ENCODE measurements at regions not wholly inside any gene's neighbourhood (a gene's known extent, or its start where the extent isn't known, plus 50 kb on each side); places are given as distances from the start of the nearest gene placed in this dataset.

DNA sequence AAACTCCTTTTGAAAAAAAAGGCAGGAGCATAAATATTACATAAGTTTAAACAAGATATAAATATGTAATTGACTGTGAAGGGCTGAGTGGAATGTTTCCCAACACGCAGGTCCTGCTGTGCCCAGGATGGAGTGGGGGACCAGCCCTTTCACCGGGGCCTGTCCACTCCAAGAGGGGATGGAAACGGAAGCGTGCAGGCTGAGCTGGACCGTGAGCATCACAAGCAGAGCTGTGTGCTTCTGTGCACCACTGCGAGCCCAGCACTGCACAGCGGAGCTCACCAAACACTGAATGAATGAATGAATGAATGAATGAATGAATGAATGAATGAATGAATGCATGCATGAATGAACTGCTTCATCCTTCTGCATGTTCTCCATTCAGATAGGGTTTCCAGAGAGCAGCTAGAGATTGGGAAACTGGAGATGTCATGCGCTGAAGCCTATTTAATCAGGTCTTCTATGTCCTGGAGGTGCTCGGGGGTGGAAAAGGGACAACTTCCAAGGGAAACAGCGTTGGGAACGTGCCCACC lies 157.7 kb downstream of the ANKRD60 start:
- H3K36me3 ChIP-seq (ENCODE audit: control insufficient read depth in 1 of 2, insufficient read depth in 2 of 2, low read length in 2 of 2), result no peaks in the 10 kb centered on the region
- H3K9ac ChIP-seq (ENCODE audit: low read depth in 1 of 2, low read length in 2 of 2), result no peak overlapping the region
- no peaks in the 10 kb centered on the region for H3K27me3 ChIP-seq (ENCODE audit: control insufficient read depth in 1 of 2, insufficient read depth in 2 of 2, low read length in 2 of 2)
- H3K4me3 ChIP-seq (ENCODE audit: low read depth in 1 of 2, low read length in 2 of 2), result no peak overlapping the region
- H3K27ac ChIP-seq (ENCODE audit: low read depth, low read length), result no peak overlapping the region
- H3K9me3 ChIP-seq (ENCODE audit: control insufficient read depth in 1 of 2, low read length in 2 of 2), result no peaks in the 10 kb centered on the region
- peaks cover 3 to 5% of the 10 kb centered on the region in 2 donors for H3K4me1 ChIP-seq (ENCODE audit: control insufficient read depth in 1 of 2, insufficient read depth in 2 of 2, low read length in 2 of 2)

DNA sequence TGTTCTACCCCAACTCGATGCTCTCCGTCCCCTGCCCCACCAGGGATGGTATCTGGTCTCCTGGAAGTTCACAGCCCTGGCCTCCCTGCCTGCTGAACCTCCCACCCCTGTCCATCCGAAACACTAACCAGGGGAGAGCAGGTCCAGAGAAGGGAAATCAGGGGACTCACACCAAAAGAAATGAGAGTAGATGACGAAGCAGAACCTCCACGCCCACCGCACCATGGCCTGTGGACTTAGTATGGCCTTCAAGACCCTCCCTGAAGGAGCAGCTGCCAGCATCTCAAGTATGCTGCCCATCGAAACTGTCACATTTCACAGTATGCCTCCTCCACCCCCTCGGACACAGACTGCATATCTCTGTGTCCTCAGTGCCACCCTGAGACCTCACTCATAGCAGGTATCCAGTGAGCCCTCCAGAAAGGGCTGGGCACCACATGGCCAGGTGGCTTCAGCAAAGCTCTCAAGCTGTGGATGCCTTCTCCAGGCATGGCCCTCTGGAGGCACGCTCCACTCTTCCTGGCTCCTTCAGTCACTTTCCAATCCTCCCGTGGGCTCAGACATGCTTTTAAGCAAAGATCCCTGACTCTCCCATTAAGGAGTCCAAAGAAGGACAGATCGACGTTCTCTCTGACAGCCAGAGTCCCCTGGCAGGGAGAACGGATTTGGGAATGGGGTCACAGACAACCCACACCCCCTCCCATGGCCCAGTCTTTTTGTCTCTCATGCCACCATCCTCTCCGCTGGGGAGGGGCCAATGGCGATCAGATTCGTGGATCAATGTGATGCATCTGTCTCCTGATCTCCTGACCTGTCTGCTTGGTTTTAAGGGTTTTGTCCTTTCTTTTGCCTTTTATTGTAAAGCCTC lies 158.4 kb downstream of the ANKRD60 start:
- Histone ChIP-seq H3K9ac (ENCODE audit: low read depth in 1 of 2, low read length in 2 of 2) (no peak overlapping the region), H3K4me1 (ENCODE audit: control insufficient read depth in 1 of 2, insufficient read depth in 2 of 2, low read length in 2 of 2) (peaks cover 3 to 5% of the 10 kb centered on the region in 2 donors), H3K27ac (ENCODE audit: low read depth, low read length) (no peak overlapping the region), H3K36me3 (ENCODE audit: control insufficient read depth in 1 of 2, insufficient read depth in 2 of 2, low read length in 2 of 2) (no peaks in the 10 kb centered on the region), H3K4me3 (ENCODE audit: low read depth in 1 of 2, low read length in 2 of 2) (no peak overlapping the region), H3K27me3 (ENCODE audit: control insufficient read depth in 1 of 2, insufficient read depth in 2 of 2, low read length in 2 of 2) (no peaks in the 10 kb centered on the region), H3K9me3 (ENCODE audit: control insufficient read depth in 1 of 2, low read length in 2 of 2) (no peaks in the 10 kb centered on the region)

DNA sequence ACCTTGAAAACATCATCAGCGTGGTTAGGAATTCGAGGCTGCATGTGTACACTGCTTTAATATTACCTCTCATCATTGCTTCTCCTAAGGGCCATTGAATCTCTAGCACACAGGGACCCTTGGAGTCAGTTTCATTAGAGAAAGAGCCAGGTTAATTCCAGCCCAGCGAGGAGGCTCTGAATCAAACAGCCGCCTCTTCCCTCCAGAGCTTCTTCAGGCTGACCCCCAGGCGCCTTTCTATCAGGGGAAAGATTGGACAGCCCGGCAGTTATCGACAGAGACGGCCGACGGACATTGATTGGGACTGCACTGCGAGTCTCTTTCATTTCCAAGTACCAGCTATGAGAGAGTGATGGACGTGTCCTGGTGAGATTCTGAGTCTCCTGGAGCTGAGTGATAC lies 159.2 kb downstream of the ANKRD60 start:
- Histone ChIP-seq H3K4me3 (ENCODE audit: low read depth in 1 of 2, low read length in 2 of 2) (no peak overlapping the region), H3K36me3 (ENCODE audit: control insufficient read depth in 1 of 2, insufficient read depth in 2 of 2, low read length in 2 of 2) (no peaks in the 10 kb centered on the region), H3K9me3 (ENCODE audit: control insufficient read depth in 1 of 2, low read length in 2 of 2) (no peaks in the 10 kb centered on the region), H3K27me3 (ENCODE audit: control insufficient read depth in 1 of 2, insufficient read depth in 2 of 2, low read length in 2 of 2) (no peaks in the 10 kb centered on the region), H3K27ac (ENCODE audit: low read depth, low read length) (no peak overlapping the region), H3K9ac (ENCODE audit: low read depth in 1 of 2, low read length in 2 of 2) (no peak overlapping the region), H3K4me1 (ENCODE audit: control insufficient read depth in 1 of 2, insufficient read depth in 2 of 2, low read length in 2 of 2) (no peaks in the 10 kb centered on the region)

DNA sequence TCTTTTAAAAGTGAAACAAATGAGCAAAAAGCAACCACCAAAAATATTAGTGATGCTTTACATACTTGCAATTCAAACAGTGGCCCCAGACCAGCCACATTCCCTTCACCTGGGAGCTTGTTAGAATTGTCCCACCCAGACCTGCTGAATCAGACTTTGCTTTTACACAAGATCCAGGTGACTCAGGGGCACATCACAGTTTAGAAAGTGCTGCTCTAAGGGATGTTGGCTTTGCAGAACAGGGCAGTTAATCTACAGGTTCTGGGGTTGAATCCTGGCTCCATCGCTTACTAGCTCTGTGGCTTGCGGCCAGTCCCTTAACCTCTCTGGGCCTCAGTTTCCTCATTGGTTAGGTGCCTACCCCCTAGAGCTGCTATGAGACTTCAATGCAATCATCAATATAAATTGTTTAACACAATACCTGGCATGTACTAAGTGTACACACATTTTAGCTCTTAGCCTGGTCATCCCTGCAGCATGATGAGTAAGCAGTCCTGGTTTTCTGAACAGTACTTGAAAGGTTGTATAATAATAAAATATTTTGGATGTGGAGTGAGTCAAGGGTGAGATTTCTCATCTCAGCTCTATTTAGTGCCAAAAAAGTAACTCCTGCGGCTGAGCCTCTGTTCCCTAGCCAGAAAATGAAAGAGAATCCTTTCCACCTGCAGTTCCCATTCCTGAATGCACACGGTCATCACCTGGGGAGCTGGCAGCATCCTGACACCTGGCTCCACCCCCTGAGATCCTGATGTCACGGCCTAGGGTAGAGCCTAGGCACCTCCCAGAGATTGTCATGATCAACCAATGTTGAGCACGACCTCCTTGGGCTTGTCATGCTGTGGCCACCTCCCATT lies 162.7 kb downstream of the ANKRD60 start:
- Histone ChIP-seq H3K9ac (ENCODE audit: low read depth in 1 of 2, low read length in 2 of 2) (no peak overlapping the region), H3K9me3 (ENCODE audit: control insufficient read depth in 1 of 2, low read length in 2 of 2) (no peaks in the 10 kb centered on the region), H3K36me3 (ENCODE audit: control insufficient read depth in 1 of 2, insufficient read depth in 2 of 2, low read length in 2 of 2) (no peaks in the 10 kb centered on the region), H3K4me3 (ENCODE audit: low read depth in 1 of 2, low read length in 2 of 2) (no peak overlapping the region), H3K4me1 (ENCODE audit: control insufficient read depth in 1 of 2, insufficient read depth in 2 of 2, low read length in 2 of 2) (no peaks in the 10 kb centered on the region), H3K27ac (ENCODE audit: low read depth, low read length) (no peak overlapping the region), H3K27me3 (ENCODE audit: control insufficient read depth in 1 of 2, insufficient read depth in 2 of 2, low read length in 2 of 2) (no peaks in the 10 kb centered on the region)

DNA sequence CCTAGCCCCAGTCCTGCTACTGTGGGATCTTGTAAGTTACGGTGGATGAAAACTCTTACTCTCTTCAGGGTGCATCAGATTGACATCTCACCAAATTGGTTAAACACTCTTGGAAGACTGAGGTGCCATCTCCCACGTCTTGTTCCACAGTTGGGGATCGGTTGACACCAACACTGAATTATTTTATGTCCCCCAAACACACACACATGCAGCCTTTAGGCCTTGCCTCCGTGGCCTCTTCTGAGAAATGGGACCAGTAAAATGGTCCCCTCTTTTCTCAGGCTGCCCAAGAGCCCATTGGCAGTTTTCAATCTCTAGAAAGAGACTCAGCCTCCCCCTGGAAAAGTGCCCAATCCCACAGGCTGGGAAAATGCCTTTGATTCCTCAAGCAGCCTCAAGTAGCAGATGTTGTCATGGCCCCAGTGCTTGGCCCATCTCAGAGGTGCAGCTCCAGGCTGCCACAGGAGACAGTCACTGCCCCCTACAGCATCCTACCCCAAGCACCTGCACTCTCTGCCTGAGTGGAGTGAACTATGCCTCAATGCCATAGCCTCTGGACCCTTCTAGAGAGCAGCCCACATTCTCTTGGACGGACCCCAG lies 163.9 kb downstream of the ANKRD60 start:
- Histone ChIP-seq H3K9ac (ENCODE audit: low read depth in 1 of 2, low read length in 2 of 2) (no peak overlapping the region), H3K36me3 (ENCODE audit: control insufficient read depth in 1 of 2, insufficient read depth in 2 of 2, low read length in 2 of 2) (no peaks in the 10 kb centered on the region), H3K9me3 (ENCODE audit: control insufficient read depth in 1 of 2, low read length in 2 of 2) (no peaks in the 10 kb centered on the region), H3K27me3 (ENCODE audit: control insufficient read depth in 1 of 2, insufficient read depth in 2 of 2, low read length in 2 of 2) (no peaks in the 10 kb centered on the region), H3K4me3 (ENCODE audit: low read depth in 1 of 2, low read length in 2 of 2) (no peak overlapping the region), H3K4me1 (ENCODE audit: control insufficient read depth in 1 of 2, insufficient read depth in 2 of 2, low read length in 2 of 2) (no peaks in the 10 kb centered on the region), H3K27ac (ENCODE audit: low read depth, low read length) (no peak overlapping the region)

DNA sequence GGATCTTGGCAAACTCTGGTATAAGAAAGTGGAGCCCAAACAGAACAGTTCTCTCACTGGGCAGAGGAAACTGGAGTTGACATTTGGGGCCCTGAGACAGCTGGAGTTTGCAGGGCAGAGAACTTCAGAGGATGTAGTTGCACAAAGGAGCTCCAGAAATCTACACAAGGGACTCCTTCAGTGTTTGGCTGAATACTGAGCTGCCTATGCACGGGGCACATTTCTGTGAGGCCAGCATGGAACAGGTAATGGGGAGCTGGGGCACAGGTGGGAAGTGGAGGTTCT lies 169.3 kb downstream of the ANKRD60 start:
- H3K27me3 ChIP-seq (ENCODE audit: control insufficient read depth in 1 of 2, insufficient read depth in 2 of 2, low read length in 2 of 2), result no peaks in the 10 kb centered on the region
- no peaks in the 10 kb centered on the region for H3K36me3 ChIP-seq (ENCODE audit: control insufficient read depth in 1 of 2, insufficient read depth in 2 of 2, low read length in 2 of 2)
- H3K4me3 ChIP-seq (ENCODE audit: low read depth in 1 of 2, low read length in 2 of 2), result no peak overlapping the region
- H3K9ac ChIP-seq (ENCODE audit: low read depth in 1 of 2, low read length in 2 of 2), result no peak overlapping the region
- H3K9me3 ChIP-seq (ENCODE audit: control insufficient read depth in 1 of 2, low read length in 2 of 2), result no peaks in the 10 kb centered on the region
- peaks cover 0 to 3% of the 10 kb centered on the region in 2 donors for H3K4me1 ChIP-seq (ENCODE audit: control insufficient read depth in 1 of 2, insufficient read depth in 2 of 2, low read length in 2 of 2)
- no peak overlapping the region for H3K27ac ChIP-seq (ENCODE audit: low read depth, low read length)

DNA sequence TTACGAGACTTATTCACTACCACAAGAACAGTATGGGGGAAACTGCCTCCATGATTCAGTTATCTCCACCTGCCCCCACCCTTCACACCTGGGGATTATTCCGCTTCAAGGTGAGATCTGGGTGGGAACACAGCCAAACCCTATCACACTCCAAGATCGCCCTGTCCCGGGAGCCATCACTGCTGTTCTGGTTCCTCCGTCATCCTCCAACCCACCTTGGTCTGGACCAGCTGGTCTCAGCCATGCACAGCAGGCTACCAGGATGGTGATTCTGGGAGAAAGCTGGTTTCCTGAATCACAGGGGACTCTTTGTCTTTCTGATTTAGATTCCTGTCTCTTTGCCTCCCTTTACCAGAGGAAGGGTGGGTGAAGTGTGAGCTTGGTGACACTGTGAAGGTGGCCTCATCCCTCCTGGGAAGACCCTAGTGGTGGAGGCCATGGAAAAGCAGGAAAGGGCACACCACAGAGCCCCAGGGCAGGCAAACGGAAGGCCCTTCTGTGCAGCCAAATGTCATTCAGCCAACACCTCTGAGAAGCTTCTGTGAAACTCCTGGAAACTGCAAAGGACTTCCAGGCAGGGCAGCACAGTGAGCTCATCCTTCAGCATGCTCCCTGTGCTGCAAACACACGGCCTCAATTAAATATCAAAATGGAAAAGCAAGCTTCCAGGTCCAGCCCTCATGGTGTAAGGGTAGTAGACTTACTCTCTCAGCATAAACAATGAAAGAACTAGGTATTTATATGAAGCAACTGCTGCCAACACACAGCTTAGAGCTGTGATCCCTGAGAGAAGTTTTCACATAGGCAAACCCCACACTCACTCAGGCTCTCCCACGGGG lies 169.8 kb downstream of the ANKRD60 start:
- Histone ChIP-seq H3K27ac (ENCODE audit: low read depth, low read length) (no peak overlapping the region), H3K9ac (ENCODE audit: low read depth in 1 of 2, low read length in 2 of 2) (no peak overlapping the region), H3K9me3 (ENCODE audit: control insufficient read depth in 1 of 2, low read length in 2 of 2) (no peaks in the 10 kb centered on the region), H3K27me3 (ENCODE audit: control insufficient read depth in 1 of 2, insufficient read depth in 2 of 2, low read length in 2 of 2) (no peaks in the 10 kb centered on the region), H3K36me3 (ENCODE audit: control insufficient read depth in 1 of 2, insufficient read depth in 2 of 2, low read length in 2 of 2) (no peaks in the 10 kb centered on the region), H3K4me1 (ENCODE audit: control insufficient read depth in 1 of 2, insufficient read depth in 2 of 2, low read length in 2 of 2) (peaks cover 0 to 3% of the 10 kb centered on the region in 2 donors), H3K4me3 (ENCODE audit: low read depth in 1 of 2, low read length in 2 of 2) (no peak overlapping the region)

DNA sequence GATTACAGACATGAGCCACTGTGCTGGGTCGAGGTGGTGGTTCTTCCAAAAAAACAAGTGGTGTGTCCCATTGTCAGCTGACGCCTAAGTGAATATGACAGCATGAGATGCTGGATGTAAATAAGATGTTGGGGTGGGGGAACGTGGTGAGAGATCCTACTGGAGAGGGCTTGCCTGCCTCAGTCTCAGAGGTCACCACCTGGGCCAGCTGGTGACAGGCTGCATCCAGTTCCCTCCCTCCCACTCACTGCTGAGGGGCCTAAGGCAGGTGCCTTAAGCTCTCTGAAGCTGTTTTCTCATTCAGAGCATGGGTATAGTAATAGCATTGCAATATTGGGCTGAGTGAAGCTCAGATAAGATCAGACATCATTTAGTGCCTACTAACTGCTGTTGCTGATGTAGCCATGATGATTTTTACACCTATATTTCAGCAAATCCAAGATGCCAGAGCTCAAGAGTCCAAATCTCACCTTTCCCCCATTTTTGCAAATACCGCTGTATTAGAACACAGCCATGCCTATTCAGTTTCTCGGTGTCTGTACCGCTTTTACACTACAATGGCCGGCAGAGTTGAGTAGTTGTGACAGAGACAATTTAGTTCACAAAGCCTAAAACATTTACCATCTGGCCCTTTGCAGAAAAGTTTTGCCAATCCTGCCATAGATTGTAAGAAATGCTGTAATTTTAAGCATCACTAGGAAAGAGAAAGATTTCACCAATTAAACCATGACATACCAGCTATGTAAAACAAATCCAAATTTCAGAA lies 171.3 kb downstream of the ANKRD60 start:
- Histone ChIP-seq H3K4me1 (ENCODE audit: control insufficient read depth in 1 of 2, insufficient read depth in 2 of 2, low read length in 2 of 2) (peaks cover 0 to 3% of the 10 kb centered on the region in 2 donors), H3K9ac (ENCODE audit: low read depth in 1 of 2, low read length in 2 of 2) (no peak overlapping the region), H3K9me3 (ENCODE audit: control insufficient read depth in 1 of 2, low read length in 2 of 2) (no peaks in the 10 kb centered on the region), H3K27ac (ENCODE audit: low read depth, low read length) (no peak overlapping the region), H3K4me3 (ENCODE audit: low read depth in 1 of 2, low read length in 2 of 2) (no peak overlapping the region), H3K36me3 (ENCODE audit: control insufficient read depth in 1 of 2, insufficient read depth in 2 of 2, low read length in 2 of 2) (no peaks in the 10 kb centered on the region), H3K27me3 (ENCODE audit: control insufficient read depth in 1 of 2, insufficient read depth in 2 of 2, low read length in 2 of 2) (no peaks in the 10 kb centered on the region)

DNA sequence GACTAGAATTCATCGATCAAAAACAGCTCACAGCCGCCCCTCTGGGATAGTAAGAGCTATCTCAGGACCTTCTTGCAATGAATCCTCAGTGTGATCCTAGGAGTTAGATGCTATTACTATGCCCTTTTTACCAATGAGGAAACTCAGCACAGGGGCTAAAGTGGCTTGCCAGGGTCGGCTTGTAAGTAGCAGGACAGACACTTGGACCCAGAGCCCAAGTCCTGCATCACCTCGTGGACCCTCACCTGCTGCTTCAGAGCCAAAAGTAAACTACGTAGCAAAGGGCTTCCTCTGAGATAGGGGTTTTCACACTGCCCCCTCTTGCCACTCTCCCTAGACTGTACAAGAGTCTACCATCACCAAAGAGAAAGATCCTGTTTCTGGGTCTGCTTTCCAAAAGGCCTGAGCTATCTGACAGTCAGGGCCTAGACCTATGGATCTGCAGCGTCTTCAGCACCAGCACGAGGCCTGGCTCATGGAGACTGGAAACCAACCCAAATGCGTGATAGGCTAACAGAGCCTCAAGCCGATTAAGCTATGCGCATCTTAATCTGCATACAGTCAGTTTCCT lies 172.3 kb downstream of the ANKRD60 start:
- H3K27ac ChIP-seq (ENCODE audit: low read depth, low read length), result no peak overlapping the region
- H3K36me3 ChIP-seq (ENCODE audit: control insufficient read depth in 1 of 2, insufficient read depth in 2 of 2, low read length in 2 of 2), result no peaks in the 10 kb centered on the region
- H3K9ac ChIP-seq (ENCODE audit: low read depth in 1 of 2, low read length in 2 of 2), result no peak overlapping the region
- H3K4me3 ChIP-seq (ENCODE audit: low read depth in 1 of 2, low read length in 2 of 2), result no peak overlapping the region
- H3K4me1 ChIP-seq (ENCODE audit: control insufficient read depth in 1 of 2, insufficient read depth in 2 of 2, low read length in 2 of 2), result peaks cover 0 to 3% of the 10 kb centered on the region in 2 donors
- H3K9me3 ChIP-seq (ENCODE audit: control insufficient read depth in 1 of 2, low read length in 2 of 2), result peaks cover 3 to 8% of the 10 kb centered on the region in 2 donors
- no peaks in the 10 kb centered on the region for H3K27me3 ChIP-seq (ENCODE audit: control insufficient read depth in 1 of 2, insufficient read depth in 2 of 2, low read length in 2 of 2)

Data from duodenal mucosa (tissue), 2 donors.